ENCODE measurements at regions not wholly inside any gene's neighbourhood (a gene's known extent, or its start where the extent isn't known, plus 50 kb on each side); places are given as distances from the start of the nearest gene placed in this dataset.

GRCh38 chrX:80312448-80312847, 107.8 kb upstream of the TENT5D start:
- Histone ChIP-seq H3K4me3 (ENCODE audit: insufficient read depth in 1 of 2, low read depth in 1 of 2, low read length in 2 of 2) (no peak overlapping the region), H3K27ac (ENCODE audit: low read length, poor library complexity, severe bottlenecking) (no peak overlapping the region), H2AFZ (ENCODE audit: low read depth, low read length) (no peak overlapping the region), H3K9ac (ENCODE audit: low read length) (no peak overlapping the region), H3K18ac (ENCODE audit: low read depth in 1 of 2, low read length in 2 of 2) (no peak overlapping the region), H3K23ac (ENCODE audit: low read length in 2 of 2) (no peak overlapping the region), H2BK120ac (ENCODE audit: low read depth, low read length) (no peak overlapping the region), H2AK5ac (ENCODE audit: low read length, severe bottlenecking) (no peak overlapping the region), H3K4ac (ENCODE audit: low read depth in 1 of 2, low read length in 2 of 2) (no peak overlapping the region), H2BK15ac (ENCODE audit: low read depth, poor library complexity, severe bottlenecking) (no peak overlapping the region), H2BK5ac (ENCODE audit: low read depth, low read length, poor library complexity, severe bottlenecking) (no peak overlapping the region), H3K4me2 (ENCODE audit: low read length, poor library complexity, severe bottlenecking) (no peak overlapping the region), H3K9me3 (ENCODE audit: control insufficient read depth, low read length) (peaks cover 8% of the 10 kb centered on the region), H3K4me1 (ENCODE audit: control insufficient read depth, insufficient read depth, low read depth, low read length) (no peaks in the 10 kb centered on the region), H4K91ac (ENCODE audit: low read length) (no peak overlapping the region), H3K27me3 (ENCODE audit: control insufficient read depth in 1 of 2, insufficient read depth in 1 of 2, low read length in 2 of 2) (no peaks in the 10 kb centered on the region), H3K36me3 (ENCODE audit: control insufficient read depth in 1 of 2, insufficient read depth in 2 of 2, low read depth in 1 of 2, low read length in 2 of 2) (no peaks in the 10 kb centered on the region), H3K14ac (ENCODE audit: low read length in 2 of 2) (no peak overlapping the region), H4K8ac (ENCODE audit: low read length) (no peak overlapping the region), H3K79me1 (replicated peaks; ENCODE audit: low read length, poor library complexity, severe bottlenecking) (no peaks in the 10 kb centered on the region), H2BK12ac (ENCODE audit: low read length in 2 of 2) (no peak overlapping the region)
- DNase-seq = no peak
- 66% methylated on average over 3 of the region's 3 CpGs for WGBS

GRCh38 chrX:80316526-80316925, 103.7 kb upstream of the TENT5D start:
- Histone ChIP-seq H3K36me3 (ENCODE audit: control insufficient read depth in 1 of 2, insufficient read depth in 2 of 2, low read depth in 1 of 2, low read length in 2 of 2) (no peaks in the 10 kb centered on the region), H2AFZ (ENCODE audit: low read depth, low read length) (no peak overlapping the region), H3K4me1 (ENCODE audit: control insufficient read depth, insufficient read depth, low read depth, low read length) (no peaks in the 10 kb centered on the region), H2BK5ac (ENCODE audit: low read depth, low read length, poor library complexity, severe bottlenecking) (no peak overlapping the region), H3K9ac (ENCODE audit: low read length) (no peak overlapping the region), H3K9me3 (ENCODE audit: control insufficient read depth, low read length) (peaks cover 8% of the 10 kb centered on the region), H3K79me1 (replicated peaks; ENCODE audit: low read length, poor library complexity, severe bottlenecking) (no peaks in the 10 kb centered on the region), H4K8ac (ENCODE audit: low read length) (no peak overlapping the region), H3K4me2 (ENCODE audit: low read length, poor library complexity, severe bottlenecking) (no peak overlapping the region), H3K4me3 (ENCODE audit: insufficient read depth in 1 of 2, low read depth in 1 of 2, low read length in 2 of 2) (no peak overlapping the region), H3K14ac (ENCODE audit: low read length in 2 of 2) (no peak overlapping the region), H3K23ac (ENCODE audit: low read length in 2 of 2) (no peak overlapping the region), H2BK12ac (ENCODE audit: low read length in 2 of 2) (no peak overlapping the region), H3K27ac (ENCODE audit: low read length, poor library complexity, severe bottlenecking) (no peak overlapping the region), H2BK120ac (ENCODE audit: low read depth, low read length) (no peak overlapping the region), H3K4ac (ENCODE audit: low read depth in 1 of 2, low read length in 2 of 2) (no peak overlapping the region), H2BK15ac (ENCODE audit: low read depth, poor library complexity, severe bottlenecking) (no peak overlapping the region), H3K27me3 (ENCODE audit: control insufficient read depth in 1 of 2, insufficient read depth in 1 of 2, low read length in 2 of 2) (no peaks in the 10 kb centered on the region), H2AK5ac (ENCODE audit: low read length, severe bottlenecking) (no peak overlapping the region), H4K91ac (ENCODE audit: low read length) (no peak overlapping the region), H3K18ac (ENCODE audit: low read depth in 1 of 2, low read length in 2 of 2) (no peak overlapping the region)
- WGBS = no CpG with 5 or more reads among the region's 1 CpG
- no peak for DNase-seq

GRCh38 chrX:80317646-80318045, 102.6 kb upstream of the TENT5D start:
- Histone ChIP-seq H3K9ac (ENCODE audit: low read length) (no peak overlapping the region), H3K36me3 (ENCODE audit: control insufficient read depth in 1 of 2, insufficient read depth in 2 of 2, low read depth in 1 of 2, low read length in 2 of 2) (no peaks in the 10 kb centered on the region), H3K23ac (ENCODE audit: low read length in 2 of 2) (no peak overlapping the region), H3K4ac (ENCODE audit: low read depth in 1 of 2, low read length in 2 of 2) (no peak overlapping the region), H3K4me2 (ENCODE audit: low read length, poor library complexity, severe bottlenecking) (no peak overlapping the region), H3K4me1 (ENCODE audit: control insufficient read depth, insufficient read depth, low read depth, low read length) (no peaks in the 10 kb centered on the region), H4K91ac (ENCODE audit: low read length) (no peak overlapping the region), H2BK5ac (ENCODE audit: low read depth, low read length, poor library complexity, severe bottlenecking) (no peak overlapping the region), H3K27me3 (ENCODE audit: control insufficient read depth in 1 of 2, insufficient read depth in 1 of 2, low read length in 2 of 2) (no peaks in the 10 kb centered on the region), H3K18ac (ENCODE audit: low read depth in 1 of 2, low read length in 2 of 2) (no peak overlapping the region), H4K8ac (ENCODE audit: low read length) (no peak overlapping the region), H2BK12ac (ENCODE audit: low read length in 2 of 2) (no peak overlapping the region), H2BK120ac (ENCODE audit: low read depth, low read length) (no peak overlapping the region), H2BK15ac (ENCODE audit: low read depth, poor library complexity, severe bottlenecking) (no peak overlapping the region), H3K9me3 (ENCODE audit: control insufficient read depth, low read length) (peaks cover 3% of the 10 kb centered on the region), H3K27ac (ENCODE audit: low read length, poor library complexity, severe bottlenecking) (no peak overlapping the region), H2AFZ (ENCODE audit: low read depth, low read length) (no peak overlapping the region), H2AK5ac (ENCODE audit: low read length, severe bottlenecking) (no peak overlapping the region), H3K79me1 (replicated peaks; ENCODE audit: low read length, poor library complexity, severe bottlenecking) (no peaks in the 10 kb centered on the region), H3K4me3 (ENCODE audit: insufficient read depth in 1 of 2, low read depth in 1 of 2, low read length in 2 of 2) (no peak overlapping the region), H3K14ac (ENCODE audit: low read length in 2 of 2) (no peak overlapping the region)
- DNase-seq = no peak
- WGBS = no CpG with 5 or more reads among the region's 2 CpGs

GRCh38 chrX:80331285-80331684, 89.0 kb upstream of the TENT5D start:
- H4K8ac ChIP-seq (ENCODE audit: low read length) = no peak overlapping the region
- H2BK15ac ChIP-seq (ENCODE audit: low read depth, poor library complexity, severe bottlenecking) = no peak overlapping the region
- no peak overlapping the region for H3K27ac ChIP-seq (ENCODE audit: low read length, poor library complexity, severe bottlenecking)
- H2BK120ac ChIP-seq (ENCODE audit: low read depth, low read length) = no peak overlapping the region
- no peak overlapping the region for H3K4ac ChIP-seq (ENCODE audit: low read depth in 1 of 2, low read length in 2 of 2)
- H2AFZ ChIP-seq (ENCODE audit: low read depth, low read length) = no peak overlapping the region
- no CpG with 5 or more reads among the region's 1 CpG for WGBS
- no peak overlapping the region for H2AK5ac ChIP-seq (ENCODE audit: low read length, severe bottlenecking)
- no peaks in the 10 kb centered on the region for H3K9me3 ChIP-seq (ENCODE audit: control insufficient read depth, low read length)
- H3K23ac ChIP-seq (ENCODE audit: low read length in 2 of 2) = no peak overlapping the region
- no peak for DNase-seq
- no peaks in the 10 kb centered on the region for H3K4me1 ChIP-seq (ENCODE audit: control insufficient read depth, insufficient read depth, low read depth, low read length)
- peaks cover 4% of the 10 kb centered on the region for H3K79me1 ChIP-seq (replicated peaks; ENCODE audit: low read length, poor library complexity, severe bottlenecking)
- H3K4me3 ChIP-seq (ENCODE audit: insufficient read depth in 1 of 2, low read depth in 1 of 2, low read length in 2 of 2) = no peak overlapping the region
- H4K91ac ChIP-seq (ENCODE audit: low read length) = no peak overlapping the region
- H3K4me2 ChIP-seq (ENCODE audit: low read length, poor library complexity, severe bottlenecking) = no peak overlapping the region
- H3K36me3 ChIP-seq (ENCODE audit: control insufficient read depth in 1 of 2, insufficient read depth in 2 of 2, low read depth in 1 of 2, low read length in 2 of 2) = no peaks in the 10 kb centered on the region
- H3K9ac ChIP-seq (ENCODE audit: low read length) = no peak overlapping the region
- H3K18ac ChIP-seq (ENCODE audit: low read depth in 1 of 2, low read length in 2 of 2) = no peak overlapping the region
- no peak overlapping the region for H2BK12ac ChIP-seq (ENCODE audit: low read length in 2 of 2)
- H3K14ac ChIP-seq (ENCODE audit: low read length in 2 of 2) = no peak overlapping the region
- peaks cover 0 to 3% of the 10 kb centered on the region in 2 experiments for H3K27me3 ChIP-seq (ENCODE audit: control insufficient read depth in 1 of 2, insufficient read depth in 1 of 2, low read length in 2 of 2)
- H2BK5ac ChIP-seq (ENCODE audit: low read depth, low read length, poor library complexity, severe bottlenecking) = no peak overlapping the region
